Stomach smooth muscle (tissue), 2 donors: ENCODE measurements at regions not wholly inside any gene's neighbourhood (a gene's known extent, or its start where the extent isn't known, plus 50 kb on each side); places are given as distances from the start of the nearest gene placed in this dataset.

ENCODE experiments used
- H3K27ac ChIP-seq: one replicate; pipeline ENCODE4 v1.7.0; 2013; ENCODE audit warnings: mild to moderate bottlenecking, low read length, inconsistent platforms
- H3K27me3 ChIP-seq, 2 donors: one replicate each; pipeline ENCODE4 v1.7.0; 2013; ENCODE audit warnings: low read length in 2 of 2; ENCODE audit not compliant: insufficient read depth in 2 of 2, control insufficient read depth in 1 of 2
- H3K36me3 ChIP-seq, 2 donors: one replicate each; pipeline ENCODE4 v1.7.0; 2013; ENCODE audit warnings: low read length in 2 of 2; ENCODE audit not compliant: control insufficient read depth in 2 of 2, insufficient read depth in 2 of 2
- H3K4me1 ChIP-seq: one replicate; pipeline ENCODE4 v1.7.0; 2013; ENCODE audit warnings: low read length; ENCODE audit not compliant: control insufficient read depth, insufficient read depth
- H3K4me3 ChIP-seq, 2 donors: one replicate each; pipeline ENCODE4 v1.7.0; 2013; ENCODE audit warnings: low read length in 2 of 2
- H3K9ac ChIP-seq, 2 donors: one replicate each; pipeline ENCODE4 v1.7.0; 2013; ENCODE audit warnings: low read length in 2 of 2, mild to moderate bottlenecking in 1 of 2
- H3K9me3 ChIP-seq, 2 donors: one replicate each; pipeline ENCODE4 v1.7.0; 2013; ENCODE audit warnings: low read length in 2 of 2; ENCODE audit not compliant: control insufficient read depth in 2 of 2
- donor health status: healthy.
- donor health status: Pancreatic carcinoma.

GRCh38 chr3:130263708-130264107, 81.8 kb upstream of the COL6A5 start:
- Histone ChIP-seq H3K36me3 (no peaks in the 10 kb centered on the region), H3K4me3 (no peak overlapping the region), H3K4me1 (no peaks in the 10 kb centered on the region), H3K27ac (no peak overlapping the region), H3K9ac (no peak overlapping the region), H3K27me3 (no peaks in the 10 kb centered on the region), H3K9me3 (no peaks in the 10 kb centered on the region)

GRCh38 chr3:130266817-130267216, 78.7 kb upstream of the COL6A5 start:
- Histone ChIP-seq H3K9me3 (no peaks in the 10 kb centered on the region), H3K4me3 (no peak overlapping the region), H3K27ac (no peak overlapping the region), H3K4me1 (no peaks in the 10 kb centered on the region), H3K9ac (no peak overlapping the region), H3K27me3 (no peaks in the 10 kb centered on the region), H3K36me3 (no peaks in the 10 kb centered on the region)

GRCh38 chr3:130276203-130276803, 69.2 kb upstream of the COL6A5 start:
- H3K36me3 ChIP-seq: no peaks in the 10 kb centered on the region
- H3K4me1 ChIP-seq: no peaks in the 10 kb centered on the region
- H3K4me3 ChIP-seq: no peak overlapping the region
- H3K27me3 ChIP-seq: no peaks in the 10 kb centered on the region
- no peak overlapping the region for H3K27ac ChIP-seq
- no peaks in the 10 kb centered on the region for H3K9me3 ChIP-seq
- H3K9ac ChIP-seq: no peak overlapping the region

GRCh38 chr3:130288670-130289069, 56.8 kb upstream of the COL6A5 start:
- H3K27ac ChIP-seq: no peak overlapping the region
- H3K36me3 ChIP-seq: no peaks in the 10 kb centered on the region
- H3K4me3 ChIP-seq: no peak overlapping the region
- no peaks in the 10 kb centered on the region for H3K4me1 ChIP-seq
- peaks cover 0 to 3% of the 10 kb centered on the region in 2 donors for H3K27me3 ChIP-seq
- peaks cover 0 to 4% of the 10 kb centered on the region in 2 donors for H3K9me3 ChIP-seq
- no peak overlapping the region for H3K9ac ChIP-seq

- no peak overlapping the region for H3K4me3 ChIP-seq
- no peak overlapping the region for H3K27ac ChIP-seq
- H3K9ac ChIP-seq: no peak overlapping the region
- peaks cover 0 to 4% of the 10 kb centered on the region in 2 donors for H3K9me3 ChIP-seq
- H3K36me3 ChIP-seq: no peaks in the 10 kb centered on the region
- H3K4me1 ChIP-seq: no peaks in the 10 kb centered on the region
- H3K27me3 ChIP-seq: peaks cover 0 to 3% of the 10 kb centered on the region in 2 donors
Observed at GRCh38 chr3:130291148-130291547, 54.3 kb upstream of the COL6A5 start.

- Histone ChIP-seq H3K36me3 (no peaks in the 10 kb centered on the region), H3K27ac (no peak overlapping the region), H3K9ac (no peak overlapping the region), H3K9me3 (peaks cover 0 to 4% of the 10 kb centered on the region in 2 donors), H3K27me3 (peaks cover 0 to 3% of the 10 kb centered on the region in 2 donors), H3K4me3 (no peak overlapping the region), H3K4me1 (no peaks in the 10 kb centered on the region)
Observed at GRCh38 chr3:130293247-130293646, 52.2 kb upstream of the COL6A5 start.
